HUES6 (cell line): ENCODE measurements at regions not wholly inside any gene's neighbourhood (a gene's known extent, or its start where the extent isn't known, plus 50 kb on each side); places are given as distances from the start of the nearest gene placed in this dataset.
"Not testable (repeated sequence)": the region's sequence is repeated elsewhere in the genome, so short reads cannot be mapped to it uniquely, and the experiment has no call there.

ENCODE experiments used
- H3K27ac ChIP-seq: 2 replicates; pipeline ENCODE4 v1.7.0; 2013; ENCODE audit warnings: low read depth, mild to moderate bottlenecking, low read length, inconsistent platforms
- H3K27me3 ChIP-seq: 2 replicates; pipeline ENCODE4 v1.6.1; 2013; ENCODE audit warnings: low read length; ENCODE audit not compliant: control insufficient read depth, insufficient read depth
- H3K36me3 ChIP-seq: 2 replicates; pipeline ENCODE4 v1.6.1; 2013; ENCODE audit warnings: low read length; ENCODE audit not compliant: control insufficient read depth, insufficient read depth
- H3K4me1 ChIP-seq: 2 replicates; pipeline ENCODE4 v1.6.1; 2013; ENCODE audit warnings: low read length; ENCODE audit not compliant: control insufficient read depth, insufficient read depth
- H3K4me3 ChIP-seq: 2 replicates; pipeline ENCODE4 v1.5.1; 2013; ENCODE audit warnings: low read depth, low read length
- H3K9ac ChIP-seq: one replicate; pipeline ENCODE4 v1.6.1; 2013; ENCODE audit warnings: mild to moderate bottlenecking, low read length
- H3K9me3 ChIP-seq: 2 replicates; pipeline ENCODE4 v1.6.1; 2013; ENCODE audit warnings: low read depth, low read length; ENCODE audit not compliant: control insufficient read depth, insufficient read depth

GRCh38 chrX:28472926-28473325 is 114.3 kb upstream of the IL1RAPL1 start:
- Histone ChIP-seq H3K4me3 (no peak overlapping the region), H3K9me3 (peaks cover 9% of the 10 kb centered on the region; the same call in 1 of the 2 replicates), H3K4me1 (no peaks in the 10 kb centered on the region), H3K36me3 (no peaks in the 10 kb centered on the region), H3K27me3 (no peaks in the 10 kb centered on the region; the same call in 1 of the 2 replicates), H3K9ac (no peak overlapping the region), H3K27ac (no peak overlapping the region)

- Histone ChIP-seq H3K9me3 (no peaks in the 10 kb centered on the region), H3K27me3 (no peaks in the 10 kb centered on the region; the same call in 1 of the 2 replicates), H3K4me1 (peaks cover 9% of the 10 kb centered on the region; the same call in 1 of the 2 replicates), H3K27ac (no peak overlapping the region), H3K9ac (no peak overlapping the region), H3K4me3 (no peak overlapping the region), H3K36me3 (no peaks in the 10 kb centered on the region)
These were observed 99.4 kb upstream of the IL1RAPL1 start for GRCh38 chrX:28487818-28488217.

- Histone ChIP-seq H3K27ac (no peak overlapping the region), H3K36me3 (no peaks in the 10 kb centered on the region), H3K9me3 (no peaks in the 10 kb centered on the region), H3K27me3 (no peaks in the 10 kb centered on the region; the same call in 1 of the 2 replicates), H3K4me3 (no peak overlapping the region), H3K9ac (no peak overlapping the region), H3K4me1 (peaks cover 8% of the 10 kb centered on the region)
These were observed 95.9 kb upstream of the IL1RAPL1 start for GRCh38 chrX:28491322-28491721.

- H3K27me3 ChIP-seq: no peaks in the 10 kb centered on the region; the same call in 1 of the 2 replicates
- H3K4me3 ChIP-seq: no peak overlapping the region
- no peak overlapping the region for H3K9ac ChIP-seq
- no peak overlapping the region for H3K27ac ChIP-seq
- H3K4me1 ChIP-seq: peaks cover 8% of the 10 kb centered on the region
- H3K9me3 ChIP-seq: no peaks in the 10 kb centered on the region
- H3K36me3 ChIP-seq: no peaks in the 10 kb centered on the region
These were observed 95.3 kb upstream of the IL1RAPL1 start for GRCh38 chrX:28491941-28492340.

- peak overlapping the region; percentile 41; the same call in 1 of the 2 replicates for H3K27ac ChIP-seq
- H3K36me3 ChIP-seq: no peaks in the 10 kb centered on the region; the same call in 1 of the 2 replicates
- peaks cover 42% of the 10 kb centered on the region for H3K4me1 ChIP-seq
- H3K27me3 ChIP-seq: no peaks in the 10 kb centered on the region; the same call in 1 of the 2 replicates
- H3K9me3 ChIP-seq: no peaks in the 10 kb centered on the region
- H3K9ac ChIP-seq: no peak overlapping the region
- no peak overlapping the region for H3K4me3 ChIP-seq
These were observed 88.6 kb upstream of the IL1RAPL1 start for GRCh38 chrX:28498658-28499057.

GRCh38 chrX:28502667-28503066 is 84.6 kb upstream of the IL1RAPL1 start:
- Histone ChIP-seq H3K4me1 (peaks cover 32% of the 10 kb centered on the region), H3K9me3 (peaks cover 20% of the 10 kb centered on the region), H3K9ac (peak overlapping the region; percentile 49), H3K27ac (peak overlapping the region; percentile 73; the same call in 1 of the 2 replicates)
- not testable (repeated sequence) for H3K36me3 ChIP-seq, H3K27me3 ChIP-seq, H3K4me3 ChIP-seq

GRCh38 chrX:28507650-28508049 is 79.6 kb upstream of the IL1RAPL1 start:
- Histone ChIP-seq H3K27ac (peak overlapping the region; percentile 76; the same call in 1 of the 2 replicates), H3K4me3 (peak overlapping the region; percentile 51; the same call in 1 of the 2 replicates), H3K9me3 (peaks cover 20% of the 10 kb centered on the region)
- H3K27me3 ChIP-seq, H3K9ac ChIP-seq, H3K36me3 ChIP-seq, H3K4me1 ChIP-seq: not testable (repeated sequence)

GRCh38 chrX:28520786-28521185 is 66.5 kb upstream of the IL1RAPL1 start:
- H3K9me3 ChIP-seq: no peaks in the 10 kb centered on the region
- H3K4me3 ChIP-seq: no peak overlapping the region

GRCh38 chrX:28528354-28528753 is 58.9 kb upstream of the IL1RAPL1 start:
- H3K27me3 ChIP-seq, H3K27ac ChIP-seq, H3K4me3 ChIP-seq, H3K9ac ChIP-seq, H3K9me3 ChIP-seq, H3K36me3 ChIP-seq, H3K4me1 ChIP-seq: not testable (repeated sequence)

More at GRCh38 chrX:28520786-28521185, 66.5 kb upstream of the IL1RAPL1 start:
- no peak overlapping the region for H3K27ac ChIP-seq
- H3K27me3 ChIP-seq: no peaks in the 10 kb centered on the region; the same call in 1 of the 2 replicates
- no peaks in the 10 kb centered on the region for H3K36me3 ChIP-seq
- no peak overlapping the region for H3K9ac ChIP-seq
- peaks cover 9% of the 10 kb centered on the region; the same call in 1 of the 2 replicates for H3K4me1 ChIP-seq
